ENCODE measurements at regions not wholly inside any gene's neighbourhood (a gene's known extent, or its start where the extent isn't known, plus 50 kb on each side); places are given as distances from the start of the nearest gene placed in this dataset.

GRCh38 chr3:7854266-7854665 is 647.4 kb upstream of the LMCD1 start:
- Histone ChIP-seq H3K9me3 (ENCODE audit: control insufficient read depth in 2 of 3, insufficient read depth in 1 of 3, low read length in 3 of 3) (no peaks in the 10 kb centered on the region), H3K9ac (ENCODE audit: low read length in 3 of 3) (no peak overlapping the region), H3K27ac (ENCODE audit: low read depth in 2 of 2, low read length in 2 of 2) (no peak overlapping the region), H3K36me3 (ENCODE audit: control insufficient read depth in 2 of 3, insufficient read depth in 3 of 3, low read length in 3 of 3) (no peaks in the 10 kb centered on the region), H3K4me1 (ENCODE audit: control insufficient read depth in 2 of 3, insufficient read depth in 2 of 3, low read depth in 1 of 3, low read length in 3 of 3) (no peaks in the 10 kb centered on the region), H3K27me3 (ENCODE audit: control insufficient read depth, insufficient read depth, low read length) (no peaks in the 10 kb centered on the region), H3K4me3 (ENCODE audit: low read length in 3 of 3) (no peak overlapping the region)
- intact Hi-C loops (cut with DNase I): no loop called here
- TF ChIP-seq CTCF (IDR thresholded peaks at IDR 0.05; ENCODE audit: borderline replicate concordance, extremely low read depth, insufficient read depth): no peak
- no peak for FAIRE-seq
- DNase-seq: no peak

DNA sequence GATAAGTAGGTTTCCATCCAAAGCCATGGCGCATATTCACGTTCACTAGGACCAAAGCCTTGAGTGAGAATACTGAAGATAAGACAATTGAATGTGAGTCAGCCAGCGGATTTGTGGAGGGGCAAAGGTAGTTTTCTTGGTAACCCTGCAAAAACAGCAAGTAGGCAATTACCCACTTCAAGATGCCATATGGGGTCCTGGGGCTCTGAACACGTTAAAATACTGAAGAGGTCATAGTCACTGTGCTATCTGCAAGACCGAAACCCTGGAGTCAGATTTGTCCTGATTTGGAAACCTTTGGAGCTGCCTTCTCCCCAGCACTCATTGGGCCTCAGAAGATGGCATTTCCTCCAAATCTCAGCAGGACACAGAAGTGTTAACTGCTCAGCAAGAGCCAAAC is 646.9 kb upstream of the LMCD1 start:
- no peak overlapping the region for H3K27ac ChIP-seq (ENCODE audit: low read depth in 2 of 2, low read length in 2 of 2)
- H3K36me3 ChIP-seq (ENCODE audit: control insufficient read depth in 2 of 3, insufficient read depth in 3 of 3, low read length in 3 of 3): no peaks in the 10 kb centered on the region
- TF ChIP-seq CTCF (IDR thresholded peaks at IDR 0.05; ENCODE audit: borderline replicate concordance, extremely low read depth, insufficient read depth): no peak
- H3K4me3 ChIP-seq (ENCODE audit: low read length in 3 of 3): no peak overlapping the region
- intact Hi-C loops (cut with DNase I): no loop called here
- no peak for DNase-seq
- no peaks in the 10 kb centered on the region for H3K27me3 ChIP-seq (ENCODE audit: control insufficient read depth, insufficient read depth, low read length)
- no peaks in the 10 kb centered on the region for H3K4me1 ChIP-seq (ENCODE audit: control insufficient read depth in 2 of 3, insufficient read depth in 2 of 3, low read depth in 1 of 3, low read length in 3 of 3)
- no peak for FAIRE-seq
- H3K9ac ChIP-seq (ENCODE audit: low read length in 3 of 3): no peak overlapping the region
- no peaks in the 10 kb centered on the region for H3K9me3 ChIP-seq (ENCODE audit: control insufficient read depth in 2 of 3, insufficient read depth in 1 of 3, low read length in 3 of 3)

GRCh38 chr3:7865611-7866010 is 636.0 kb upstream of the LMCD1 start:
- no peaks in the 10 kb centered on the region for H3K36me3 ChIP-seq (ENCODE audit: control insufficient read depth in 2 of 3, insufficient read depth in 3 of 3, low read length in 3 of 3)
- DNase-seq (no peak), FAIRE-seq (no peak)
- TF ChIP-seq CTCF (IDR thresholded peaks at IDR 0.05; ENCODE audit: borderline replicate concordance, extremely low read depth, insufficient read depth): no peak
- H3K9me3 ChIP-seq (ENCODE audit: control insufficient read depth in 2 of 3, insufficient read depth in 1 of 3, low read length in 3 of 3): no peaks in the 10 kb centered on the region
- H3K27ac ChIP-seq (ENCODE audit: low read depth in 2 of 2, low read length in 2 of 2): no peak overlapping the region
- no peak overlapping the region for H3K4me3 ChIP-seq (ENCODE audit: low read length in 3 of 3)
- H3K4me1 ChIP-seq (ENCODE audit: control insufficient read depth in 2 of 3, insufficient read depth in 2 of 3, low read depth in 1 of 3, low read length in 3 of 3): no peaks in the 10 kb centered on the region
- intact Hi-C loops (cut with DNase I): no loop called here
- no peaks in the 10 kb centered on the region for H3K27me3 ChIP-seq (ENCODE audit: control insufficient read depth, insufficient read depth, low read length)
- no peak overlapping the region for H3K9ac ChIP-seq (ENCODE audit: low read length in 3 of 3)

DNA sequence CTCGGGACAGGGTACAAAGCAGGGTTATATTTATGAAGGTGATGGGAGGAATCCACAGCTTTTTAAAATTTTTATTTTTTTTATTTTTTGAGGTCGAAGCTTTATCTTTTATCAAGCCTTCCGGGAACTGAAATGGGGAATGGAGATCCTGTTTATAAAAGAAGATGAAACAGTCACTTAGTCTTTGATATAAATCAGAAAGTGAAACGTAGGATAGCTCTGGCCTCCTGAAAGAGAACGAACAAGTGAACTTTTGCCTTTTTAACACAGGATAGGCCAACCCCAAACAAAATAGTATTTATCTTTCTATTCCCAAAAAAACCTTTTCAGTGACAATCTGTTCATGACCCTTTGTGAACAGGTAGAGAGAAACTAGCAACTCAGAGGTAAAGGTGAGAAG is 634.0 kb upstream of the LMCD1 start:
- no peak for TF ChIP-seq CTCF (IDR thresholded peaks at IDR 0.05; ENCODE audit: borderline replicate concordance, extremely low read depth, insufficient read depth)
- no peaks in the 10 kb centered on the region for H3K36me3 ChIP-seq (ENCODE audit: control insufficient read depth in 2 of 3, insufficient read depth in 3 of 3, low read length in 3 of 3)

More for the DNA sequence above, 634.0 kb upstream of the LMCD1 start:
- intact Hi-C loops (cut with DNase I): no loop called here
- Histone ChIP-seq H3K4me3 (ENCODE audit: low read length in 3 of 3) (no peak overlapping the region), H3K9ac (ENCODE audit: low read length in 3 of 3) (no peak overlapping the region), H3K27ac (ENCODE audit: low read depth in 2 of 2, low read length in 2 of 2) (no peak overlapping the region), H3K27me3 (ENCODE audit: control insufficient read depth, insufficient read depth, low read length) (no peaks in the 10 kb centered on the region), H3K4me1 (ENCODE audit: control insufficient read depth in 2 of 3, insufficient read depth in 2 of 3, low read depth in 1 of 3, low read length in 3 of 3) (no peaks in the 10 kb centered on the region), H3K9me3 (ENCODE audit: control insufficient read depth in 2 of 3, insufficient read depth in 1 of 3, low read length in 3 of 3) (no peaks in the 10 kb centered on the region)
- no peak for DNase-seq
- FAIRE-seq: no peak

Data from kidney (tissue), 13 donors.